ENCODE measurements at regions not wholly inside any gene's neighbourhood (a gene's known extent, or its start where the extent isn't known, plus 50 kb on each side); places are given as distances from the start of the nearest gene placed in this dataset.
"Not testable (repeated sequence)": the region's sequence is repeated elsewhere in the genome, so short reads cannot be mapped to it uniquely, and the experiment has no call there.

DNA sequence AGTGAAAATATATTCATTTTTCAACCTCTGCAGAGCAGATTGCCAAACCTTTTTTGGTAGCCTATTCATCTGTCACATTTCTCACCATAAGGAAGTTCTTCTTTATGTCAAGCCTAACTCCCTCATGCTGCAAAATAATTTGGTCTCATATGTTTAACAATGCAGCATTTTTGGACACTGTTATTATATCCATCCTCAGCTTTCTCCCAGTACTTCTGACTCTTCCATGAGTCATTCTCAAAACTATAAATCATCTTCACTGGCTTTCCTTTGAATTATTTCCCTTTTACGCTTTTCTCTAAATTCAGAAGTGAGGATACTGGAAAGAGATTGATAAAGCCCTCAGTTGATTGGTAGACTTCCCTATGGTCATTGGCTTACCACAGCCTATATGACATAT is 192.2 kb downstream of the TPBG start:
- TF ChIP-seq, protein P1, sequence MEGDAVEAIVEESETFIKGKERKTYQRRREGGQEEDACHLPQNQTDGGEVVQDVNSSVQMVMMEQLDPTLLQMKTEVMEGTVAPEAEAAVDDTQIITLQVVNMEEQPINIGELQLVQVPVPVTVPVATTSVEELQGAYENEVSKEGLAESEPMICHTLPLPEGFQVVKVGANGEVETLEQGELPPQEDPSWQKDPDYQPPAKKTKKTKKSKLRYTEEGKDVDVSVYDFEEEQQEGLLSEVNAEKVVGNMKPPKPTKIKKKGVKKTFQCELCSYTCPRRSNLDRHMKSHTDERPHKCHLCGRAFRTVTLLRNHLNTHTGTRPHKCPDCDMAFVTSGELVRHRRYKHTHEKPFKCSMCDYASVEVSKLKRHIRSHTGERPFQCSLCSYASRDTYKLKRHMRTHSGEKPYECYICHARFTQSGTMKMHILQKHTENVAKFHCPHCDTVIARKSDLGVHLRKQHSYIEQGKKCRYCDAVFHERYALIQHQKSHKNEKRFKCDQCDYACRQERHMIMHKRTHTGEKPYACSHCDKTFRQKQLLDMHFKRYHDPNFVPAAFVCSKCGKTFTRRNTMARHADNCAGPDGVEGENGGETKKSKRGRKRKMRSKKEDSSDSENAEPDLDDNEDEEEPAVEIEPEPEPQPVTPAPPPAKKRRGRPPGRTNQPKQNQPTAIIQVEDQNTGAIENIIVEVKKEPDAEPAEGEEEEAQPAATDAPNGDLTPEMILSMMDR (conservative IDR thresholded peaks at IDR 0.05; ENCODE audit: low read depth, low read length), result no peak
- DNase-seq (ENCODE audit: low read depth), result no peak
- H3K4me3 ChIP-seq (ENCODE audit: low read length), result no peak overlapping the region

DNA sequence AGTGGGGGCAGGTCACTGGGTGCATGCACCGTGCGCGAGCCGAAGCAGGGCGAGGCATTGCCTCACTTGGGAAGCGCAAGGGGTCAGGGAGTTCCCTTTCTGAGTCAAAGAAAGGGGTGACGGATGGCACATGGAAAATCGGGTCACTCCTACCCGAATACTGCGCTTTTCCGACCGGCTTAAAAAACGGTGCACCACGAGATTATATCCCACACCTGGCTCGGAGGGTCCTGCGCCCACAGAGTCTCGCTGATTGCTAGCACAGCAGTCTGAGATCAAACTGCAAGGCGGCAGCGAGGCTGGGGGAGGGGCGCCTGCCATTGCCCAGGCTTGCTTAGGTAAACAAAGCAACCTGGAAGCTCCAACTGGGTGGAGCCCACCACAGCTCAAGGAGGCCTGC is 194.9 kb downstream of the TPBG start:
- H3K4me3 ChIP-seq (ENCODE audit: low read length); DNase-seq (ENCODE audit: low read depth): not testable (repeated sequence)

DNA sequence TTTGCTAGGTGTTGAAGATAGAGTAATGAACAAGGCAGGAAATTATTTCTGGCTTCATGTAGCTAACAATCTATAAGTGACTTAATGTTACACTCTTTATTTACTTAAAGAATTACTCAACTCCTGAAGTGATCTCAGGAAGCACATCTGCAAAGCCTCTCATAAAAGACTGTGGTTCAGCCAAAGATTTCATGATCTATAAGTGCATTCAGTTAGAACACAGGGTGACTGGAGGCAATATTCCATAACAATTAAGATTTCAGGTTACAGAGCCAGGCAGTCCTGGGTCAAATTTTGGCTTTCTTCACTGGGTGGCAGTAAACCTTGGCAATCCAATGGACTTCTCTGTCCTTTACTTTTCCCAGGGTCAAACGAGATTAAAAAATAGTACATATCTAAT is 204.0 kb downstream of the TPBG start:
- H3K4me3 ChIP-seq (ENCODE audit: low read length), result no peak overlapping the region
- DNase-seq (ENCODE audit: low read depth), result no peak
- TF ChIP-seq, protein P1 (conservative IDR thresholded peaks at IDR 0.05; ENCODE audit: low read depth, low read length), result no peak

DNA sequence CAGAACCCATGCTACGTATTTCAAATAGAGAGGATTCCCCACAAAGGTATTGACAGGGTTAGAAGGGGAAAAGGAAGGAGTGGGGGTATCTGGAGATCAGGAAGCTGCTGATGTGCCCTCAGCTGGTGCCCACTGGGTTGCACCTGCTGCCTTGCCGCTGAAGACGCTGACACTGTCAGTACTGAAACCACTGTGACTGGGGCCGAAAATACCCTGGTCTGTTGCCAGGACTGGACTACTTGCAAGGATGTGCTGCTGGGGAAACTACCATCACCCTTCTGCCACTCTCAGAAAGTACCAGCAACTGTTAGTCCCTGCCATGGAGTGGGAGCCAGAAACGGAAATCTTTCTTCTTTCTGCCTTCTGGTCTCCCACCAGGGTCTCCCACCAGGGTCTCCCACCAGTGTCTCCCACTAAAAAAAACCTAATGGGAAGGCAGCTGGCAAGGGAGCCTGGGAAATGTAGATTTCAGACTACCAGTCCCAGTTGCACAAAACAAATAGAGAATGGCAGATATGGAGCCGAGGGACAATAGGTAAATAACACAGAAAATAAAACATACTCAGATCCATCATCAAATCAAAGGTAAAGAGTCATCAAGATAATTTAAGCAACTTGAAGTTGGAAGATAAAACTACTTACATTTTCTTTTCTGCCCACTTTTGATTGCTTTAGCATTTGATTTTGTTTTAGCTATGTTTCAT is 204.8 kb downstream of the TPBG start:
- TF ChIP-seq, protein P1 (conservative IDR thresholded peaks at IDR 0.05; ENCODE audit: low read depth, low read length), result no peak
- no peak for DNase-seq (ENCODE audit: low read depth)
- no peak overlapping the region for H3K4me3 ChIP-seq (ENCODE audit: low read length)

DNA sequence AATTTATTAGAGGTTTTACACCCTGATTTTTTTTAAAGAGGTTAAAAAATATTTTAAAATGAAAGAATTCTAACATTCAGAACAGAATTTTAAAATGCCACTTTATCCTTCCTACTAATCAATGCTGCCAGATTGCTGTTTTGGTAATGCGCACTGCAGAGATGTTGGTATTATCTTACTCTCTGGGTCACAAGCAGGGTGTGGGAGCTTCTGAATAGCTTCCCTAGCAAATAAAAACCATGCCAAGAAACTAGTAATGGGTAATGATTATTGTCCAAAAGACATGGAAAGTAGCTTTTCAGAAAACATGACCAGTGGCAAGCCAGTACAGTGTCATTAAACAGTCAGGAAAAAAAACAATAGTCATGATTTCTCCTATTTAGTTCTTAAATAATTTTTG is 205.4 kb downstream of the TPBG start:
- H3K4me3 ChIP-seq (ENCODE audit: low read length), result no peak overlapping the region
- DNase-seq (ENCODE audit: low read depth), result no peak
- TF ChIP-seq, protein P1 (conservative IDR thresholded peaks at IDR 0.05; ENCODE audit: low read depth, low read length), result no peak

DNA sequence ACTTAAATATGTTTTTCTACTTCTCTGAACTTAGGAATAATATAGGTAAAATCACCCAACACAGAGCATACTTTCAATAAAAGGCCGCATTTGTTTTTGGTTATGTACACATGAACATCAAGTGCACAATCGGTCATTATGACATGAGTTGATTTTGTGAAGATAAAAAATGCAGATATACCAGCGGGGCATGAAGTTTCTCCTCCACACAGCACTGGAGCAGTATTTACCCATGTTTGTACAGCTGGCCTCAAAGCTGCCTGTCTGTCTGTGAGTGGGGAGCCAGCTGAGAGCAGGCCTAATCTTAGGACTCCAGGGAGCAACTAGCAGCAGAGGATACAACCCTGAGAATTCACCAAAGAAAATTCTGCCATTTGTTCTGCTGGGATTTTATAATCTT is 206.5 kb downstream of the TPBG start:
- TF ChIP-seq, protein P1 (conservative IDR thresholded peaks at IDR 0.05; ENCODE audit: low read depth, low read length), result no peak
- DNase-seq (ENCODE audit: low read depth), result no peak
- no peak overlapping the region for H3K4me3 ChIP-seq (ENCODE audit: low read length)

DNA sequence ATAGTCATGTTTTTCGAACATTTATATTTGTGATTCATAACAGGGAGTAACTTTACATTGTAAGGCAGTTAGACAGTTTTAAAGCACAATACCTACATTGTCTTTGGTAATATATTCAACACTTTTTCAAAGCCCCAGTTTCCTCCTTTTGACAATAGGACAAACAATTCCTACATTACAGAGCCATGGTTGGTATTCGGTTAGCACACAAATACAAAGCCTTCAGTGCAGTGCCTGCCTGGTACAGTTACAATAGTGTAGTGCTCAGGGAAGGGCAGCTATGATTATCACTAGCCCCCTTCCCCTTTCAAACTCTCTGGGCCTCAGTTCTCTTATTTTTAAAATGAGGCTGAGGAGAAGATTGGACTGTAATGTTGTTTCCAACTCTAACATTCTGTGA is 207.8 kb downstream of the TPBG start:
- DNase-seq (ENCODE audit: low read depth), result no peak
- TF ChIP-seq, protein P1 (conservative IDR thresholded peaks at IDR 0.05; ENCODE audit: low read depth, low read length), result no peak
- H3K4me3 ChIP-seq (ENCODE audit: low read length), result no peak overlapping the region

Measured in retinal pigment epithelial cell (primary cell).